NT2/D1 (cell line): ENCODE measurements at regions not wholly inside any gene's neighbourhood (a gene's known extent, or its start where the extent isn't known, plus 50 kb on each side); places are given as distances from the start of the nearest gene placed in this dataset.

ENCODE experiments used
- DNase-seq: peaks from one replicate; pipeline ENCODE4 v3.0.0-alpha.2; 2011; ENCODE audit warnings: low read depth, low spot score
- H3K27me3 ChIP-seq: 2 replicates; pipeline ENCODE4 v1.6.0; 2011; ENCODE audit warnings: mild to moderate bottlenecking; ENCODE audit not compliant: insufficient read length, insufficient read depth
- H3K36me3 ChIP-seq: 2 replicates; pipeline ENCODE4 v1.6.1; 2011; ENCODE audit warnings: mild to moderate bottlenecking, low read length, mixed read lengths; ENCODE audit not compliant: insufficient read depth, insufficient read length
- H3K4me1 ChIP-seq: 2 replicates; pipeline ENCODE4 v1.5.1; 2011; ENCODE audit not compliant: insufficient read depth, insufficient read length
- H3K4me3 ChIP-seq: 2 replicates; pipeline ENCODE4 v1.5.1; 2011; ENCODE audit warnings: low read depth; ENCODE audit not compliant: insufficient read length
- H3K9ac ChIP-seq: 2 replicates; pipeline ENCODE4 v1.6.0; 2011; ENCODE audit warnings: low read depth; ENCODE audit not compliant: insufficient read length
- H3K9me3 ChIP-seq: 2 replicates; pipeline ENCODE4 v1.5.1; 2011; ENCODE audit warnings: mild to moderate bottlenecking, low read length; ENCODE audit not compliant: insufficient read depth
- SUZ12 ChIP-seq: IDR thresholded peaks from 2 replicates; pipeline ENCODE4 v1.6.1; 2011; ENCODE audit not compliant: insufficient read length, insufficient read depth; ENCODE audit errors: extremely low read depth
- YY1 ChIP-seq: IDR thresholded peaks from 2 replicates; pipeline ENCODE4 v1.6.1; 2011; ENCODE audit not compliant: insufficient read length, insufficient read depth
- ZNF274 ChIP-seq: IDR thresholded peaks from 2 replicates; pipeline ENCODE4 v1.6.1; 2011; ENCODE audit warnings: mild to moderate bottlenecking, low read depth, low read length

DNA sequence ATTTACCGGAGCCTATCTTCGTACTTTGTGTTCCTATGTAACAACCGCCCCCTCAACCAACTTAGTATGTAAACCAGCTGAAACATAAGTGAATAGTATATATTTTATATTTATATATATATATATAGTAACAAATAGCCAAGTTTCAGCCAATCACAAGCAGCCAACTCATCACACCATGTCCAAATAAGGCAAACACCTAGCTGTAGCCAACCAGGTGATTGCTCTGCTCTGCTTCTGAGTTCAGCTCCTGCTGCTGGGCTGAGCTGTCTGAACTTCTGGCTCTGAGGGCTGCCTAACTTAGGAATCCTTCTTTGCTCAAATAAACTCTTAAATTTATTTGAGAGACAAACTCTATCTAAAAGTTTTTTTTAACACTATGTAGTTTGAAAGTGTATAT lies 101.6 kb upstream of the SOX4 start:
- Histone ChIP-seq H3K9me3 (no peaks in the 10 kb centered on the region), H3K27me3 (no peaks in the 10 kb centered on the region), H3K4me3 (no peak overlapping the region), H3K9ac (no peak overlapping the region), H3K36me3 (no peaks in the 10 kb centered on the region), H3K4me1 (no peaks in the 10 kb centered on the region)
- no peak for DNase-seq
- TF ChIP-seq ZNF274 (no peak), YY1 (no peak)

DNA sequence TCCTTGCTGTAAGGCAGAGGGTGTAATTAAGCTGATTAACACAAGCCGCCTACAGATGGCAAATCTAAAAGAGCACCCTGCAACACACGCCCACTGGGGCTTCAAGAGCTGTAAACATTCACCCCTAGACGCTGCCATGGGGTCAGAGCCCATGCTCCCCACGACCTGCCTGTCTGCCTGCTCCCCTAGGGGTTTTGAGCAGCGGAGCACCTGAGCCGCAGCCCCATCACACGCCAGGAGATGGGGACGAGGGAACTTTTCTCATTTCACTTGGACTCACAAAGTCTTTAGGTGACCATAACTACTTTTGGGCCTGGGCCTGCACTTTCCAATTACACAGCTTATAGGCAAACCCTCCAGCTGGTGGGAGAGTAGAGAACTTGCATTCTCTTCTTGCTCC lies 99.0 kb upstream of the SOX4 start:
- no peak overlapping the region for H3K4me3 ChIP-seq
- no peak overlapping the region for H3K9ac ChIP-seq
- no peaks in the 10 kb centered on the region for H3K9me3 ChIP-seq
- no peaks in the 10 kb centered on the region for H3K4me1 ChIP-seq
- no peak for DNase-seq
- H3K36me3 ChIP-seq: no peaks in the 10 kb centered on the region
- TF ChIP-seq ZNF274 (no peak), SUZ12 (no peak), YY1 (no peak)
- no peaks in the 10 kb centered on the region for H3K27me3 ChIP-seq

DNA sequence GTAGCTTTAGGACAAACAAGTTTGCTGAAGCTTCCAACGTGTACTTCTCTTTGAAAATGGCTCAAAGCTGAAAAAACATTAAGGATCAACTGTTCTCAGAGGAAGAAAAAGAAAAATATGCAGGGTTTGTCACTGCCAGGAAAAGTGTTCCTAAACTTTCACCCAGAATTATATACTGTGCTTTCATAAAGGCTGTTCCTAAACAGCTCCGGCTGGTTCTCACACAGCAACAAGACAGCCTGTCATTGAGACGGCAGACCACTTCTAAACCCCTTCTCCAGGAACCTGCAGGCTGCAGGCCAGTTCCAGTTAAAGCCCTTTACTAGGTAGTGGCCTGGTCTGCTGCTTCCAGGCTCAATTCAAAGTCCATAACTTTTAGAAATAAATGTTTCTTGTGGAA lies 97.4 kb upstream of the SOX4 start:
- no peak overlapping the region for H3K4me3 ChIP-seq
- H3K27me3 ChIP-seq: no peaks in the 10 kb centered on the region
- TF ChIP-seq SUZ12 (no peak), YY1 (no peak), ZNF274 (no peak)
- no peaks in the 10 kb centered on the region for H3K4me1 ChIP-seq
- no peak for DNase-seq
- H3K9me3 ChIP-seq: no peaks in the 10 kb centered on the region
- no peaks in the 10 kb centered on the region for H3K36me3 ChIP-seq
- no peak overlapping the region for H3K9ac ChIP-seq

DNA sequence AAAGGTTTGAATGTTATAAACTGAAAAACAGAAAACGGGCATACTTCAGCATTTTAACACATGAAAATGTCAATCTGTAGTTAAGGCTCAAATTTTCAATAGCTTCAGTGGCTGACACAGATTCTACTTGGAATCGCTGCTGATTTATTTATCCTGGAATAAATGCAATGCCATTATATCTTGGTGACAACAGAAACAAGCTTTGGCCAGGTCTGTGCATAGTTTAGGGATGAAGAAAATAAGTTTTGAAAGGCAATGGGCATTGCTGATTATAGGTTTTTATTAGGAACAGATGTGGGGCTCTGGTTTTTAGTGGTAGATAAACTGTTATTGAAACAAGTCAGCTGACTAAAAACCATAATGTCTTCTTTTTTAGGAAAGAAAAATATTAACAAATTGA lies 96.8 kb upstream of the SOX4 start:
- no peak overlapping the region for H3K9ac ChIP-seq
- H3K36me3 ChIP-seq: no peaks in the 10 kb centered on the region
- no peaks in the 10 kb centered on the region for H3K4me1 ChIP-seq
- DNase-seq: no peak
- H3K27me3 ChIP-seq: no peaks in the 10 kb centered on the region
- no peak overlapping the region for H3K4me3 ChIP-seq
- no peaks in the 10 kb centered on the region for H3K9me3 ChIP-seq
- TF ChIP-seq SUZ12: no peak
- no peak for TF ChIP-seq ZNF274
- TF ChIP-seq YY1: no peak

DNA sequence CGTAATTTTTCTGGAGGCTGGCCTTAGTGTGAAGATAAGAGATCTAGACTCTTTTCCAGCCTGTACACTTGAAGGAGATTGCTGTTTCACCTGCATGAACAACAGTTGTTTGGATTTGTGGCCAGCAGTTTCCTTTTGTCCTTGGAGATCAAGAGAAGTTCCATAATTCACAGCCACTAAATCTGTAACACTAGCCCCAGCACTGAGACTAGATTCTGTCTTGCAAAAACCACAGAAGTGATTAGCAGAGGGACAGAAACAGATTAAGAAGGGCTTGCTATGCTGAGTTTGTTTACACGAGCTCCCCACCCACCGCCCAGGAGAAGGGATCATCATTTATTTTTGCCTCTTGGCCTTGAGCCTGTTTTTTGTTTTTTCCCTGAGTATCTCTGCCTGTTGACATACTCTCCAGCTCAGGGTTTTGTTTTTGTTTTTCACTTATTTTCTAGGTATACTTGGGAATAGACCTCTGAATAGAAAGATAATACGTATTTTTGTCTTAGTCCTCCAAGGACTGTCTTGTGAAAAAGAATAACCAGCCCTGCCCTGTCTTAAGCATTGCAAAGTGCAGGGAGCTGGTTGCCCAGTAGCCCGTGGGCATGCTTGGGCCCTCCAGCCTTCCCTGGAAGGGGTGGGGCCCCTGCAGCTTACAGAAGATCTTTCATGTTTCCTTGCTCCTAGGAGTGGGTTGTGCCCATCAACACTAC lies 93.1 kb upstream of the SOX4 start:
- no peak overlapping the region for H3K9ac ChIP-seq
- no peak overlapping the region for H3K4me3 ChIP-seq
- no peaks in the 10 kb centered on the region for H3K9me3 ChIP-seq
- no peak for DNase-seq
- H3K36me3 ChIP-seq: no peaks in the 10 kb centered on the region
- TF ChIP-seq SUZ12 (no peak), YY1 (no peak), ZNF274 (no peak)
- H3K27me3 ChIP-seq: no peaks in the 10 kb centered on the region
- H3K4me1 ChIP-seq: no peaks in the 10 kb centered on the region

DNA sequence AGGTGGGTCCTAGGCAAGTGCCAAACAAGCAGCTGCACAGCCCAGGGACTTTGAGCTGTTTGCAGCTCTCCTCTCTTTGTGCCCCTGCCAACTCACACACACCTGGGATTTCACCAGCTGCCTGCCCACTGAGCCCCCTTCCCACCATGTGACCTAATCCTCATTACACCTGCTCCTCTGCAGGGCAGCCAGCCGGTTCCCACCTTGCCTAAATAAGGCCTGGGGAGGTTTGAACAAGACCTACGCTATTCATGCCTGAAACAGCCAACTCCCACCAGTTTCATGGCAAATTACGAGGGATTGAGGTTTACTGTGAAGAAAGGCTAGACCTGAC lies 92.6 kb upstream of the SOX4 start:
- Histone ChIP-seq H3K27me3 (no peaks in the 10 kb centered on the region), H3K36me3 (no peaks in the 10 kb centered on the region), H3K9ac (no peak overlapping the region), H3K9me3 (no peaks in the 10 kb centered on the region), H3K4me1 (no peaks in the 10 kb centered on the region), H3K4me3 (no peak overlapping the region)
- no peak for DNase-seq
- TF ChIP-seq ZNF274 (no peak), YY1 (no peak), SUZ12 (no peak)

DNA sequence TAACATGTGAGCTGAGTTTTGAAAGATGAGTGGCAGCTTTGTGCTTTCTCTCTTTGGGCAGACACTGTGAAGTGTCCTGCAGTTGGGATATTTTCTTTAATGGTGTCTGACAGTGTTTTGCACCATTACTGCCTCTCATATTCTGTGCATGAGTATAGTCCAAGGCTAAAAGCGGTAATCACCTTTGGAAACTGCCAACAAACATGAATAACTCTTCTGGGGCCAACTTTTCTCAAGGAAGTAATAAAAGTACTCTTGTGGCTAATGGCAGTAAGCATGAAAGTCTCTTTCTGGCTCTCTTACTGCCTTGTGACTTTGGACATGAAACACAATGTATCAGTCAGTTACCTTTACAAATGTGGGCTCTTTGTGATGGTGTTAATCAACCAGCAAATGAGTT lies 91.7 kb upstream of the SOX4 start:
- no peak for DNase-seq
- Histone ChIP-seq H3K4me3 (no peak overlapping the region), H3K27me3 (no peaks in the 10 kb centered on the region), H3K4me1 (no peaks in the 10 kb centered on the region), H3K9ac (no peak overlapping the region), H3K9me3 (no peaks in the 10 kb centered on the region), H3K36me3 (no peaks in the 10 kb centered on the region)
- no peak for TF ChIP-seq ZNF274
- TF ChIP-seq SUZ12: no peak
- no peak for TF ChIP-seq YY1

DNA sequence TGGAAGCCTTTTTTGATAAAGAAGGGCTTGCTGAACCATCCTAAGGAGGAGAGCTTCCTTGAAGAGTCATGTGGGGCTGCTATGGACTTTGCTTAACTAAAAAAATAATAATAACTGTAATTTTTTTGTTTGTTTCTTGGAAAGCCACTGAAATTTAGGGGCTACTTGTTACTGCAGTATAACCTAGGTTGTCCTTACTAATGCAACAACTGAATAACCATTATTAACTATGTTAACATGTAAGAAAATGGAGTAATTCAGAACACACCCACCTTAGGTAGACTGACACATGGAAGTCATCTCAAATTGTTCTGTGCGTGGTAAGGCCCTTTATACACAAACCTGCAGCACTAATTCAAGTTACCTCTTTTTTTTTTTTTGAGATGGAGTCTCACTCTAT lies 90.9 kb upstream of the SOX4 start:
- H3K4me3 ChIP-seq: no peak overlapping the region
- H3K9me3 ChIP-seq: no peaks in the 10 kb centered on the region
- H3K9ac ChIP-seq: no peak overlapping the region
- H3K4me1 ChIP-seq: no peaks in the 10 kb centered on the region
- TF ChIP-seq YY1 (no peak), ZNF274 (no peak), SUZ12 (no peak)
- H3K36me3 ChIP-seq: no peaks in the 10 kb centered on the region
- H3K27me3 ChIP-seq: no peaks in the 10 kb centered on the region
- DNase-seq: no peak
